Breast epithelium (tissue), 4 donors: ENCODE measurements at regions not wholly inside any gene's neighbourhood (a gene's known extent, or its start where the extent isn't known, plus 50 kb on each side); places are given as distances from the start of the nearest gene placed in this dataset.

ENCODE experiments used
- DNase-seq, 2 donors: peaks; one replicate each; pipeline ENCODE4 v3.0.0-alpha.2; 2019; ENCODE audit warnings: low spot score in 2 of 2
- H3K27ac ChIP-seq, 2 donors: fragments of 200-600 bp; sonication (generic) in 1 of 2; one replicate each; pipeline ENCODE4 v1.5.1; 2016 to 2019; ENCODE audit warnings: mild to moderate bottlenecking in 1 of 2
- H3K27me3 ChIP-seq, 2 donors: fragments of 200-600 bp; sonication (generic) in 1 of 2; one replicate each; pipeline versions ENCODE4 v1.5.1 to v1.6.0; 2017 to 2019; ENCODE audit warnings: control low read depth in 1 of 2, mild to moderate bottlenecking in 1 of 2
- H3K36me3 ChIP-seq: fragments of 200-600 bp; one replicate; pipeline ENCODE4 v1.5.1; 2019
- H3K4me1 ChIP-seq, 2 donors: fragments of 200-600 bp; sonication (generic); one replicate each; pipeline ENCODE4 v1.5.1; 2016 to 2019; ENCODE audit warnings: control low read depth in 1 of 2
- H3K4me3 ChIP-seq, 3 donors: fragments of 200-600 bp; sonication (generic); 1 replicate in 2 of 3; 2 replicates in 1 of 3; pipeline ENCODE4 v1.5.1; 2016 to 2019; ENCODE audit warnings: mild to moderate bottlenecking in 3 of 3, moderate library complexity in 2 of 3
- H3K9me3 ChIP-seq, 2 donors: fragments of 200-600 bp; sonication (generic) in 1 of 2; one replicate each; pipeline ENCODE4 v1.5.1; 2016 to 2019; ENCODE audit warnings: control low read depth in 1 of 2
- POLR2A ChIP-seq: fragments of 450-650 bp; IDR thresholded peaks from one replicate; pipeline ENCODE4 v1.6.1; 2016; ENCODE audit warnings: antibody characterized with exemption, mild to moderate bottlenecking, moderate library complexity
- POLR2AphosphoS5 ChIP-seq, 3 donors: sonication (generic); formaldehyde crosslinking; IDR thresholded peaks; one replicate each; pipeline ENCODE4 v1.6.1; 2017; ENCODE audit warnings: antibody characterized with exemption in 3 of 3
- intact Hi-C: fragments of 100-400 bp; cut with DNase I; formaldehyde crosslinking; loops from one replicate; pipeline ENCODE4 v1.15.1; 2023; ENCODE audit warnings: low total_unique reads
- TF ChIP-seq, protein P1 (sequence below), 3 donors: fragments of 450-650 bp; IDR thresholded peaks; one replicate each; pipeline ENCODE4 v1.5.1; 2016 to 2017; ENCODE audit warnings: antibody characterized with exemption in 3 of 3, mild to moderate bottlenecking in 3 of 3, moderate library complexity in 3 of 3

- no peaks in the 10 kb centered on the region for H3K27me3 ChIP-seq
- no peak for DNase-seq
- H3K4me3 ChIP-seq = no peak overlapping the region
- no peak overlapping the region for H3K27ac ChIP-seq
- no peaks in the 10 kb centered on the region for H3K4me1 ChIP-seq
- no peaks in the 10 kb centered on the region for H3K36me3 ChIP-seq
- intact Hi-C loops = no loop called here
- TF ChIP-seq, protein P1, sequence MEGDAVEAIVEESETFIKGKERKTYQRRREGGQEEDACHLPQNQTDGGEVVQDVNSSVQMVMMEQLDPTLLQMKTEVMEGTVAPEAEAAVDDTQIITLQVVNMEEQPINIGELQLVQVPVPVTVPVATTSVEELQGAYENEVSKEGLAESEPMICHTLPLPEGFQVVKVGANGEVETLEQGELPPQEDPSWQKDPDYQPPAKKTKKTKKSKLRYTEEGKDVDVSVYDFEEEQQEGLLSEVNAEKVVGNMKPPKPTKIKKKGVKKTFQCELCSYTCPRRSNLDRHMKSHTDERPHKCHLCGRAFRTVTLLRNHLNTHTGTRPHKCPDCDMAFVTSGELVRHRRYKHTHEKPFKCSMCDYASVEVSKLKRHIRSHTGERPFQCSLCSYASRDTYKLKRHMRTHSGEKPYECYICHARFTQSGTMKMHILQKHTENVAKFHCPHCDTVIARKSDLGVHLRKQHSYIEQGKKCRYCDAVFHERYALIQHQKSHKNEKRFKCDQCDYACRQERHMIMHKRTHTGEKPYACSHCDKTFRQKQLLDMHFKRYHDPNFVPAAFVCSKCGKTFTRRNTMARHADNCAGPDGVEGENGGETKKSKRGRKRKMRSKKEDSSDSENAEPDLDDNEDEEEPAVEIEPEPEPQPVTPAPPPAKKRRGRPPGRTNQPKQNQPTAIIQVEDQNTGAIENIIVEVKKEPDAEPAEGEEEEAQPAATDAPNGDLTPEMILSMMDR (IDR thresholded peaks at IDR 0.05) = no peak
- TF ChIP-seq POLR2A (no peak), POLR2AphosphoS5 (IDR thresholded peaks at IDR 0.05) (no peak)
- H3K9me3 ChIP-seq = peaks cover 5 to 6% of the 10 kb centered on the region in 2 donors
Measured at GRCh38 chr3:25324954-25325655, 103.0 kb upstream of the RARB start.

GRCh38 chr3:25335356-25335755 is 92.7 kb upstream of the RARB start:
- intact Hi-C loops = no loop called here
- no peaks in the 10 kb centered on the region for H3K4me1 ChIP-seq

DNA sequence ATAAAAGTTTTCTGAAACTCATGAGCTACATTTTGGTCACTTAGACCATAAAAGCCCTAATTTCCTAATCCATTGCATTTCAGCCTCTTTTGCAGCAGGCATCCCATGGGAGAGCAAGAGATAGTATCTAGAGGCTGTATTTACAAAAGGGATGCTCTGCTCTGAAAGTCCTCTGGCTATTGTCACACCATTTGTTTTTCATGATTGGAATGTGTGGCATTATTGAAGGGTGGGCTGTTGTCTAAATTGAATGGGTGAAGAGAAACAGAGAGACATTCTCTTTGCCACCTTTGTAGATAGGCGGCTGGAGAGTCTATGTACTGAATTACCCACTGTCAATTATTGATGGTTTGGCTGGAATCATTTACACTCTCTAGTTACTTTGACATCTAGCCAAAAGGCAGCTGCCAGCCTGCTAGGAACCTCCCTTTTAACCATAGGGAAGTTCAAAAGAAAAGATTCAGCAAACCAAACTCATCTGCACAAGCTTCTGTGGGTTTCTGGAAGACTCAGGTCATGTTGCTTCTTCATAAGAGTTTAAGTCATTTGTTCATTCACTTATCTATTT is 89.8 kb upstream of the RARB start:
- Histone ChIP-seq H3K9me3 (no peaks in the 10 kb centered on the region), H3K36me3 (no peaks in the 10 kb centered on the region), H3K4me3 (no peak overlapping the region), H3K4me1 (no peaks in the 10 kb centered on the region), H3K27me3 (no peaks in the 10 kb centered on the region), H3K27ac (no peak overlapping the region)
- intact Hi-C loops = no loop called here
- TF ChIP-seq POLR2AphosphoS5 (IDR thresholded peaks at IDR 0.05) = no peak
- no peak for TF ChIP-seq POLR2A
- TF ChIP-seq, protein P1 (IDR thresholded peaks at IDR 0.05) = no peak
- DNase-seq = no peak

More at GRCh38 chr3:25335356-25335755, 92.7 kb upstream of the RARB start:
- no peaks in the 10 kb centered on the region for H3K9me3 ChIP-seq
- H3K27ac ChIP-seq = no peak overlapping the region
- H3K4me3 ChIP-seq = no peak overlapping the region
- H3K27me3 ChIP-seq = no peaks in the 10 kb centered on the region
- DNase-seq = no peak
- H3K36me3 ChIP-seq = no peaks in the 10 kb centered on the region
- TF ChIP-seq, protein P1 (IDR thresholded peaks at IDR 0.05) = no peak
- no peak for TF ChIP-seq POLR2A
- no peak for TF ChIP-seq POLR2AphosphoS5 (IDR thresholded peaks at IDR 0.05)

GRCh38 chr3:25339225-25339624 is 88.8 kb upstream of the RARB start:
- DNase-seq = no peak
- H3K27me3 ChIP-seq = no peaks in the 10 kb centered on the region

DNA sequence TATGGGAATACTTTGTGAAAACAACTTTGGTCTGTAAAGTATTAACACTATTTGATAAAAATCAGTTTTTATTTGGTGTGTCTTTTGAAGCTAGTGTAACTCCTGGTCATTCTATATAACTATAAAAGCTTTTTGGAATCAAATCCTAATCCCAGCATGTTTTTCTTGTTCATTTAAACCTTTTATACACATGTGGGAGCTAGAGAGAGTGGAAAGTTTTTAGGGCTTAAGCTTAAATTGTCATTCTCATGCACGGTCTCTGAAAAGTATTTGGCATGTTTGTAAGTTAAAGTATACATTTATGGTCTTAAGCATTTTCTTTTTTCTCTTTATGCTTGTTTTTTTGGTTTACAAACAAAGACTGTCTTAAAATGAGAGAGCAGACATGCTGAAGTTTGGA is 83.4 kb upstream of the RARB start:
- Histone ChIP-seq H3K4me3 (no peak overlapping the region), H3K36me3 (no peaks in the 10 kb centered on the region), H3K9me3 (no peaks in the 10 kb centered on the region), H3K4me1 (no peaks in the 10 kb centered on the region), H3K27ac (no peak overlapping the region), H3K27me3 (no peaks in the 10 kb centered on the region)
- TF ChIP-seq POLR2A = no peak
- TF ChIP-seq, protein P1 (IDR thresholded peaks at IDR 0.05) = no peak
- no peak for TF ChIP-seq POLR2AphosphoS5 (IDR thresholded peaks at IDR 0.05)
- no peak for DNase-seq
- intact Hi-C loops = no loop called here

More at GRCh38 chr3:25339225-25339624, 88.8 kb upstream of the RARB start:
- Histone ChIP-seq H3K4me1 (no peaks in the 10 kb centered on the region), H3K9me3 (no peaks in the 10 kb centered on the region), H3K4me3 (no peak overlapping the region), H3K27ac (no peak overlapping the region), H3K36me3 (no peaks in the 10 kb centered on the region)
- TF ChIP-seq, protein P1 (IDR thresholded peaks at IDR 0.05) = no peak
- TF ChIP-seq POLR2A = no peak
- TF ChIP-seq POLR2AphosphoS5 (IDR thresholded peaks at IDR 0.05) = no peak
- intact Hi-C loops = no loop called here
